NB4 (cell line): ENCODE measurements at regions not wholly inside any gene's neighbourhood (a gene's known extent, or its start where the extent isn't known, plus 50 kb on each side); places are given as distances from the start of the nearest gene placed in this dataset.

Experiments used
- DNase-seq: peaks from one replicate; pipeline ENCODE4 v3.0.0; 2010; ENCODE audit warnings: low read depth
- H3K4me3 ChIP-seq: one replicate; pipeline ENCODE4 v1.5.1; 2011; ENCODE audit warnings: mild to moderate bottlenecking, low read depth, low read length, moderate library complexity
- MYC ChIP-seq: IDR thresholded peaks from 2 replicates; pipeline ENCODE4 v1.6.1; 2011; ENCODE audit warnings: low read depth, low read length
- POLR2A ChIP-seq: IDR thresholded peaks from 2 replicates; pipeline ENCODE4 v1.6.1; 2011; ENCODE audit warnings: mild to moderate bottlenecking; ENCODE audit not compliant: insufficient read length; ENCODE audit errors: extremely low read depth
- TF ChIP-seq, protein P1 (sequence below): IDR thresholded peaks from 2 replicates; pipeline ENCODE4 v1.6.1; 2011; ENCODE audit warnings: low read depth, low read length
- TF ChIP-seq, protein P2 (sequence below): IDR thresholded peaks from one replicate; pipeline ENCODE4 v1.5.1; 2012; ENCODE audit warnings: low read depth, low read length

DNA sequence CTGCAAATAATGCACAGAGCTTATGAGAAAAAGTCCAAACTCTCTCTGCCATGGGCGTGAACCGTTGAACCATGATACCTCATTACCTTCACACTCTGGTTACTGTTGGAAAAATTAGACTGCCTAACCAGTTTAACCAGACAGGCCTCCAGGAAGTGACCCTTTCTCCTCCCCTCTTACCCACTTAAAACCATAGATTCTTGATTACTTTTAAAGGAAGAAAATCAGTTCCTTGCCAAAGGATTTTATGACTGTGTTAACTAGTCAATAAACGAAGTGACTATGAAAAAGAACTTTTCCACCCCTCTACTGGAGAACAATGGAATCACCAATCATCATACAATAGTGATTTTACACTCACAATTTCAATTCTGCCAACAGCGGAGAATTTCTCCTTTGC lies 254.0 kb upstream of the ATP2B1 start:
- no peak overlapping the region for H3K4me3 ChIP-seq
- TF ChIP-seq, protein P1, sequence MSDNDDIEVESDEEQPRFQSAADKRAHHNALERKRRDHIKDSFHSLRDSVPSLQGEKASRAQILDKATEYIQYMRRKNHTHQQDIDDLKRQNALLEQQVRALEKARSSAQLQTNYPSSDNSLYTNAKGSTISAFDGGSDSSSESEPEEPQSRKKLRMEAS: no peak
- TF ChIP-seq POLR2A (no peak), MYC (no peak)
- TF ChIP-seq, protein P2, sequence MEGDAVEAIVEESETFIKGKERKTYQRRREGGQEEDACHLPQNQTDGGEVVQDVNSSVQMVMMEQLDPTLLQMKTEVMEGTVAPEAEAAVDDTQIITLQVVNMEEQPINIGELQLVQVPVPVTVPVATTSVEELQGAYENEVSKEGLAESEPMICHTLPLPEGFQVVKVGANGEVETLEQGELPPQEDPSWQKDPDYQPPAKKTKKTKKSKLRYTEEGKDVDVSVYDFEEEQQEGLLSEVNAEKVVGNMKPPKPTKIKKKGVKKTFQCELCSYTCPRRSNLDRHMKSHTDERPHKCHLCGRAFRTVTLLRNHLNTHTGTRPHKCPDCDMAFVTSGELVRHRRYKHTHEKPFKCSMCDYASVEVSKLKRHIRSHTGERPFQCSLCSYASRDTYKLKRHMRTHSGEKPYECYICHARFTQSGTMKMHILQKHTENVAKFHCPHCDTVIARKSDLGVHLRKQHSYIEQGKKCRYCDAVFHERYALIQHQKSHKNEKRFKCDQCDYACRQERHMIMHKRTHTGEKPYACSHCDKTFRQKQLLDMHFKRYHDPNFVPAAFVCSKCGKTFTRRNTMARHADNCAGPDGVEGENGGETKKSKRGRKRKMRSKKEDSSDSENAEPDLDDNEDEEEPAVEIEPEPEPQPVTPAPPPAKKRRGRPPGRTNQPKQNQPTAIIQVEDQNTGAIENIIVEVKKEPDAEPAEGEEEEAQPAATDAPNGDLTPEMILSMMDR: no peak
- DNase-seq: peak; percentile 12

DNA sequence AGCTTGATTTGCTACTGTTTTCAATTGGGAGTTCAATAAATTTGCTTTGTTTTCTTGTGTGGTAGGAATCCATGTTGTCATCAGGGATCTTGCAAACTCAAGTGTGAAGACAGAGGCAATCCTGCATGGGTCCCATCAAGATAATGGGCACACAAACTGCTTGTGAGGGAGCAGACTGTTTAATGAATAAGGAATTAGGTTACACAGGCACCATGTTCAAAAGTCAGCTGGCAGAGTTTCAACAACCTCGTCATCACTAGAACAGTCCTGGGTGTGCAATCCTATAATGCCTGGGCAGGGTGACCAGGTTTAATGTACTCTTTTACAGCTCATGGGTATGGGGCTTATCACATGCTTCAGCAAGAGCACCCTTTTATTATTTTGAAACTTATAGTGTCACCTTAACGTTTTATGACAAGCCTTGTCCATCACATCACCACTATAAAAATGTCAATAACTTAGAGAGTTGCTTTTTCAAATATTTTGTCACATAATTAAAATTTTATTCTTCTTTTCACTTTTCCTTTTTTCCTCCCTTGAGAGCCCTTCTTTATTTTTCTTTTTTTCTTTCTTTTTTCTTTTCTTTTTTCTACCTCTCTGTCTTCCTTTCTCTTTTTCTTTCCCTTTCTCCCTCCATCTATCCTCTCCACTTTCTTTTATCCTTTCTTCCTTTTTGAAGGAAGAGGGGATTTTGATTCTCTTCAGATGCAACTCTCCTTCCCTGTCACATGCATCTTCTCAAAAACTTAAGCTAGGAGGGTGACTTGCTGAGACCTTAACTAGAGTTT lies 252.2 kb upstream of the ATP2B1 start:
- TF ChIP-seq POLR2A (no peak), MYC (no peak)
- TF ChIP-seq, protein P2: no peak
- TF ChIP-seq, protein P1: no peak
- no peak overlapping the region for H3K4me3 ChIP-seq
- no peak for DNase-seq

DNA sequence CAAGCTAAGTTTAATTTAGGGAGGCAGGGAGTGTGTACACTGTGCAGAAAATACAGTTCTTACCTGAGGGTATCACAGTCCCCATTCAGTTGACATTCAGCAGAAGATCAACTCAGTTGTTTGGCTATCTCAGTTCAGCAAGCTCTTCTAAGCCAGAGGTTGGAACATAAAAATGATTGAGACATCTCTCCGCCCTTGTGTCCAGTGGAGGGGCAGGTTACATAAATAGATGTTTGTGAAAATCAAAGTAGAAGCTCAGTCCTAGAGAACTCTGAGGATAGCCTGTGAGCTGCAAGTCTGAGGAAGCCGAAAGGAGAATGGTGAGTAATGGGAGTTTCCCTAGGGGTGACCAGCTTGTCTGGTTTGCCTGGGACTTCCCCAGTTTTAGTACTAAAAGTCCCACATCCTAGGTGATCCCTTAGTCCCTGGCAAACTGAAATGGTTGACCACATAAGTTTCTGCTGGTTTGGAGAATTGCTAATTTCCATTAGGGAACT lies 251.4 kb upstream of the ATP2B1 start:
- no peak overlapping the region for H3K4me3 ChIP-seq
- TF ChIP-seq POLR2A (no peak), MYC (no peak)
- TF ChIP-seq, protein P2: no peak
- TF ChIP-seq, protein P1: no peak
- DNase-seq: no peak

DNA sequence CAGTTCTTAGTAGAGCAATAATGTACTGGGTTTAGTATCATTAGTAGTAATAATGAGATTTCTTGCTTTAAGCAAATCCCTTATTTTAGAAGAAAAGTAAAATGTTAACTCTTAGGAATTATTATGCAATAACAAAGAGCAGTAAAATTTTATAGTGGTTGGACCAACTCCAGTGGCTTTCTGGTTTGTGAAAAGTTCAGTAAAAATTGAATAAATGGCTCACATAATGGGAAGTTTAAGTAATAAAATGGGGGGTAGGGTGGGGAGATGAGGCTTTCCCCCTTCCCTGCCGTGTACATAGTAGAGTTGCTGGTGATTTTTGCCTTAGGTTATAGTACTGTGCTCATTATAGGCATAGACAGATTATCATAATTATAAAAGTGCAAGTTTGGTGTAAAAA lies 250.5 kb upstream of the ATP2B1 start:
- no peak overlapping the region for H3K4me3 ChIP-seq
- TF ChIP-seq, protein P2: no peak
- TF ChIP-seq MYC (no peak), POLR2A (no peak)
- TF ChIP-seq, protein P1: no peak
- DNase-seq: no peak

DNA sequence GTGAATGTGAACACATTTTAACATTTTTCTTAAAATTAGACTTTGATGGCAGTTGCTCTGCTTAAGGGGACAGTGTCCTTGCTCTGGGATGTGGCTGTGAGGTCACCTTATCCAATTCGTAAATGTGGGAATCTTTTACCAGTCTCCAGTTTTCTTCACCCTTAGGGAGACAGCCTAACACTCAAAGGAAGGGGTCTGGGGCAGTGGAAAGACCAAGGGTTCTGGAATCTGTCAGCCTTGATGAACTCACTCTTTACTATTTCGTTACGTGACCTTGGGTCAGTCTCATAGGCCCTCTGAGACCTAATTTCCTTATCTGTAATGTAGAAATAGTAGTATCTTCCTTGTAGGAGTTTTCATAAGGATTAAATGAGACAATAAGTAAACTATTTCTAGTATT lies 245.6 kb upstream of the ATP2B1 start:
- TF ChIP-seq POLR2A (no peak), MYC (no peak)
- TF ChIP-seq, protein P1: no peak
- TF ChIP-seq, protein P2: no peak
- no peak for DNase-seq
- no peak overlapping the region for H3K4me3 ChIP-seq

DNA sequence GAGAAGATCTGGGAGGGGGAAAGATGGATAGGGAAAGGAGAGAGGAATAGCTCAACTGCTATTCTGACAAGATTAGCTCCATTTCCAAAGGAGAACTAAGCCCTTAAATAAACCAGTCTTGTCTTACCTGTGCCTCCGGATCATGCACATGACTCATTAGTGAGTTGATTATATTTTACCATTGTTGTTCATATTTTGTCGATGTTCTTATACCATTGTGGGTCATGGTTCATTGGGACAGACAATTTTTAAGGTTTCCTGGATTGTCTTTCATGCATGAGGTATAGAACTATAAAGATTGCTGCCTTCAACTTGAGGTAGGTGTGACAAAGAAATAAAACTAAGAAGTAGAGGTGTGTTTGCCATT lies 243.0 kb upstream of the ATP2B1 start:
- TF ChIP-seq, protein P2: no peak
- TF ChIP-seq POLR2A: no peak
- no peak for TF ChIP-seq MYC
- TF ChIP-seq, protein P1: no peak
- no peak overlapping the region for H3K4me3 ChIP-seq

More for the DNA sequence above, 243.0 kb upstream of the ATP2B1 start:
- DNase-seq: no peak
